A673 (cell line): ENCODE measurements at regions not wholly inside any gene's neighbourhood (a gene's known extent, or its start where the extent isn't known, plus 50 kb on each side); places are given as distances from the start of the nearest gene placed in this dataset.

ENCODE experiments used
- BruUV-seq: library from RNA; stranded (reverse); fragments of 400-500 nt; replicated peaks from 2 replicates; lab custom pipeline; 2021; lab: Mats Ljungman, UMichigan
- CTCF ChIA-PET: fragments of 300-600 bp; sonication (Branson Sonifier 250); formaldehyde crosslinking; loops from one replicate; lab custom pipeline; 2022; ENCODE audit warnings: antibody characterized with exemption; lab: Charles Lee
- POLR2A ChIA-PET: fragments of 300-600 bp; sonication (Branson Sonifier 250); formaldehyde crosslinking; loops from one replicate; lab custom pipeline; 2022; ENCODE audit warnings: antibody characterized with exemption; ENCODE audit not compliant: low non-redundant PET; lab: Charles Lee
- DNase-seq: peaks from one replicate; pipeline ENCODE4 v3.0.0-alpha.2; 2015; ENCODE audit warnings: low spot score
- H3K27ac ChIP-seq: fragments of 200-600 bp; sonication (generic); 2 replicates; pipeline ENCODE4 v1.5.1; 2016; ENCODE audit warnings: mixed run types, low read depth, mild to moderate bottlenecking, mixed read lengths, antibody characterized with exemption, low read length; ENCODE audit not compliant: poor library complexity, severe bottlenecking
- H3K27me3 ChIP-seq: fragments of 200-600 bp; sonication (generic); replicated peaks from 2 replicates; pipeline ENCODE4 v1.6.1; 2017; ENCODE audit warnings: mixed run types, low read depth, mild to moderate bottlenecking, mixed read lengths, antibody characterized with exemption, low read length; ENCODE audit not compliant: insufficient read depth, poor library complexity
- H3K36me3 ChIP-seq: fragments of 200-600 bp; sonication (generic); 2 replicates; pipeline ENCODE4 v1.6.1; 2016; ENCODE audit warnings: mixed run types, mild to moderate bottlenecking, mixed read lengths, antibody characterized with exemption, low read length; ENCODE audit not compliant: insufficient read depth, poor library complexity, severe bottlenecking
- H3K4me1 ChIP-seq: fragments of 200-600 bp; sonication (generic); 2 replicates; pipeline ENCODE4 v1.6.1; 2017; ENCODE audit warnings: mixed run types, mild to moderate bottlenecking, mixed read lengths, antibody characterized with exemption, low read length; ENCODE audit not compliant: insufficient read depth, poor library complexity, severe bottlenecking
- H3K4me3 ChIP-seq: fragments of 200-600 bp; sonication (generic); 2 replicates; pipeline ENCODE4 v1.5.1; 2016; ENCODE audit warnings: low read depth, mixed run types, mild to moderate bottlenecking, mixed read lengths, low read length; ENCODE audit not compliant: poor library complexity, severe bottlenecking
- H3K9me3 ChIP-seq: fragments of 200-600 bp; sonication (generic); 2 replicates; pipeline ENCODE4 v1.6.1; 2016; ENCODE audit warnings: mixed run types, low read depth, mild to moderate bottlenecking, mixed read lengths, antibody characterized with exemption, low read length; ENCODE audit not compliant: poor library complexity, severe bottlenecking
- EZH2 ChIP-seq: fragments of 200-600 bp; sonication (generic); IDR thresholded peaks from 2 replicates; pipeline ENCODE4 v1.6.1; 2017; ENCODE audit warnings: borderline replicate concordance, low read depth, mild to moderate bottlenecking, mixed read lengths, antibody characterized with exemption, low read length; ENCODE audit not compliant: poor library complexity, severe bottlenecking
- intact Hi-C: fragments of 100-400 bp; cut with micrococcal nuclease; formaldehyde crosslinking; loops from one replicate; pipeline ENCODE4 v1.10.0; 2022; ENCODE audit not compliant: unreplicated experiment
- TF ChIP-seq, protein P1 (sequence below): fragments of 300-800, 200-600 bp; sonication (generic); conservative IDR thresholded peaks from 2 replicates; pipeline ENCODE4 v1.5.1; 2017; ENCODE audit warnings: low read depth, mild to moderate bottlenecking, antibody characterized with exemption, low read length, moderate library complexity, mixed read lengths

DNA sequence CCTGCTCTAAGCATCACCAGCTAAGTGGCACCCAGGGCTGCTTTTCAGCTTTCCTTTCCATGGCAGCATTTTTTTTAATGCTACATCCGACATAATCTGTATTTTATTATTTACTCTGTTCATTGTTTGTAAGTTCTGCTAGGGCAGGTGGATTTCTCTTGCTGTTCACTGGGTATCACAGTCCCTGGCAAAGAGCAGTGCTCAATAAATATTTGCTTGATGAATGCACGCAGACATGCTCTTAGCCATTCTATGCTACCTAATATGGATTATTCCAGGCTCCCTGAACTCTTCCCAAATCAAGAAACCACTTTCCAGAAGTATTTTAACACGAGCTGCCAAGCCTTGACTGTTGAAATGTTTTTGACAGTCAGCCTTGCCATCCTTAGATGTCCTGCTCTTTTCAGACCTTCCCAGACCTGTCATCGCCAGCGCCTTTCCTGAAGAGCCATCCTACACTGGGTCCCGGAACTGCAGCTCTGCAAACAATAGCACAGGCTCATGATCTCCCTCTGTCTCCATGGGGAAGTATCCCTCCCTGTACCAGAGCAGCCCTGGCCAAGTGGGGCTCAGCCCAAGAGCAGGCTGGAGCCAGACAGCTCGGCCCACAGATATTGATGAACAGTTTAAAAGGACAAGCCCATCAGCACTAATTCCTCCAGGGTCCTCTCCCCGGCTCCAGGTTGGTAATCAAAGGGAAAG, 136.5 kb upstream of the CDH4 start:
- TF ChIP-seq, protein P1, sequence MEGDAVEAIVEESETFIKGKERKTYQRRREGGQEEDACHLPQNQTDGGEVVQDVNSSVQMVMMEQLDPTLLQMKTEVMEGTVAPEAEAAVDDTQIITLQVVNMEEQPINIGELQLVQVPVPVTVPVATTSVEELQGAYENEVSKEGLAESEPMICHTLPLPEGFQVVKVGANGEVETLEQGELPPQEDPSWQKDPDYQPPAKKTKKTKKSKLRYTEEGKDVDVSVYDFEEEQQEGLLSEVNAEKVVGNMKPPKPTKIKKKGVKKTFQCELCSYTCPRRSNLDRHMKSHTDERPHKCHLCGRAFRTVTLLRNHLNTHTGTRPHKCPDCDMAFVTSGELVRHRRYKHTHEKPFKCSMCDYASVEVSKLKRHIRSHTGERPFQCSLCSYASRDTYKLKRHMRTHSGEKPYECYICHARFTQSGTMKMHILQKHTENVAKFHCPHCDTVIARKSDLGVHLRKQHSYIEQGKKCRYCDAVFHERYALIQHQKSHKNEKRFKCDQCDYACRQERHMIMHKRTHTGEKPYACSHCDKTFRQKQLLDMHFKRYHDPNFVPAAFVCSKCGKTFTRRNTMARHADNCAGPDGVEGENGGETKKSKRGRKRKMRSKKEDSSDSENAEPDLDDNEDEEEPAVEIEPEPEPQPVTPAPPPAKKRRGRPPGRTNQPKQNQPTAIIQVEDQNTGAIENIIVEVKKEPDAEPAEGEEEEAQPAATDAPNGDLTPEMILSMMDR: no peak
- TF ChIP-seq EZH2: no peak
- Histone ChIP-seq H3K4me1 (no peaks in the 10 kb centered on the region), H3K27me3 (peaks cover 64% of the 10 kb centered on the region), H3K36me3 (no peaks in the 10 kb centered on the region), H3K4me3 (no peak overlapping the region), H3K27ac (no peak overlapping the region), H3K9me3 (no peaks in the 10 kb centered on the region)
- POLR2A ChIA-PET: no interaction called here
- no TSS peak for BruUV-seq
- CTCF ChIA-PET: no interaction called here
- intact Hi-C loops: no loop called here
- DNase-seq: no peak

DNA sequence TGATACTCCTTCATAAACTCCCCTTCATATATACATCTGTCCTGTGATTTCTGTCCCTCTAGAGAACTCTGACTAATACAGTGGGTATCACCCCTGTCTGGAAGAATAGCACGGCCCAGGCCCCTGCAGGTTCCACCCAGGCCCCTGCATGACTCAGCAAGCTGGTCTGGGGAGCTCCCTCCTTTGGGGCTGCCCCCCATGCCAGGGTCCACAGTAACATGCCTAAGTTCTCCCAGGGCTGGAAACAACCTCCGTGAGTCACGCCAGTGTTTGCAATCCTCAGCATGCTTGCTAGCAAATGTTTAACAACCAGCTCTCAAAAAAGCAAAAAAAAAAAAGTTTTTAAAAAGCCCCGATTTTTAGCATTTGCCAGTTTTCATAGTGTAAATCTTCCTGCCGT, 134.3 kb upstream of the CDH4 start:
- POLR2A ChIA-PET: no interaction called here
- CTCF ChIA-PET: no interaction called here
- intact Hi-C loops: no loop called here
- H3K9me3 ChIP-seq: no peaks in the 10 kb centered on the region
- no peak for DNase-seq
- TF ChIP-seq EZH2: no peak
- TF ChIP-seq, protein P1: no peak
- no TSS peak for BruUV-seq
- H3K4me3 ChIP-seq: no peak overlapping the region
- no peak overlapping the region for H3K27ac ChIP-seq
- peaks cover 54% of the 10 kb centered on the region for H3K27me3 ChIP-seq
- H3K36me3 ChIP-seq: no peaks in the 10 kb centered on the region
- no peaks in the 10 kb centered on the region for H3K4me1 ChIP-seq

DNA sequence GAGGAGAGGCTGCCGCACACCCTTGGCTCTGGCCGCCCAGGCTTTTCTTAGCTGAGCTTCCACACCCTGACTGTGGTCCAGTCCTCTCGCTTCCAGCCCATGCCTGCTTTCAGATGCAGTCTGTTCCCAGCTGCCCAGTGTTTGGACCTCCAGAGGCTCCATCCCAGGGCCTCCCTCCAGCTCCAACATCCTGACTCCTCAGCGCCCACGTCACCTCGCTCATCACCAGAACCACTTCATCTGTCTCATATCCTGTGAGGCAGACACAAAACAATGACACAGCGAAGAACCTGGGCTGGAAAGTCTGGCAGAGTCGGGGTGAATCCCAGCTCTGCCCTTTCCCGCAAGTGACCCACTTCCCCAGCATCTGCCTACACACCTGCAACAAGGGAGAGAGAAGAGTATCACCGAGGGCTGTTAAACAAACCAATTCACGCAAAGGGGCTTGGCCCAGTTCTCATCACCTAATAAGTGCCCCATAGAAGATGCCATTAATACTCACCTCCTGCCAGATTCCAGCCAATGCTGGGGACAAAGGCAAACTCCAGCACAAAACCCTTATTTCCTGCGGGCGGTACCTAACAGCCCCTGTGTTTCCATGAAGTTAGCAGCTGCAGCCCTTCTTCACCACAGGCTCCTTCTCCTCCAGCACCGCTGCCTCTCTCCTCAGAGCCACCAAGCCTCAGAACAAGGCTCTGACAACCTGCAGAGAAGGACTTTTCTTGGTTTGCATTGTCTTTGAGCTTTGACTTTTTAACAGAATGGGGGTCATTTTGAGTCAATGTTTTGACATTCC, 133.4 kb upstream of the CDH4 start:
- CTCF ChIA-PET: no interaction called here
- POLR2A ChIA-PET: no interaction called here
- Histone ChIP-seq H3K27me3 (peaks cover 46% of the 10 kb centered on the region), H3K4me3 (no peak overlapping the region), H3K4me1 (no peaks in the 10 kb centered on the region), H3K36me3 (no peaks in the 10 kb centered on the region), H3K9me3 (no peaks in the 10 kb centered on the region), H3K27ac (no peak overlapping the region)
- no TSS peak for BruUV-seq
- intact Hi-C loops: no loop called here
- TF ChIP-seq EZH2: no peak
- TF ChIP-seq, protein P1: no peak
- DNase-seq: no peak
